Upper lobe of left lung (tissue), 6 donors: ENCODE measurements at regions not wholly inside any gene's neighbourhood (a gene's known extent, or its start where the extent isn't known, plus 50 kb on each side); places are given as distances from the start of the nearest gene placed in this dataset.

Source experiments
- ATAC-seq, 2 donors: fragments of 200-7000 bp; cut with Tn5 transposase; one replicate each; pipeline ENCODE4 v1.9.1; 2022; ENCODE audit warnings: mild to moderate bottlenecking in 2 of 2, moderate library complexity in 2 of 2; ENCODE audit not compliant: low FRiP score in 2 of 2
- DNase-seq, 2 donors: peaks; one replicate each; pipeline ENCODE4 v3.0.0-alpha.2; 2019 to 2020
- H3K27ac ChIP-seq, 4 donors: fragments of 200-600 bp; sonication (generic); one replicate each; pipeline ENCODE4 v1.5.1; 2016 to 2019
- H3K27me3 ChIP-seq, 4 donors: fragments of 200-600 bp; sonication (generic); one replicate each; pipeline ENCODE4 v1.5.1; 2017 to 2019
- H3K36me3 ChIP-seq, 4 donors: fragments of 200-600 bp; sonication (generic); one replicate each; pipeline ENCODE4 v1.5.1; 2016 to 2019
- H3K4me1 ChIP-seq, 4 donors: fragments of 200-600 bp; sonication (generic); one replicate each; pipeline ENCODE4 v1.5.1; 2018 to 2019
- H3K4me3 ChIP-seq, 4 donors: fragments of 200-600 bp; sonication (generic); one replicate each; pipeline ENCODE4 v1.5.1; 2017 to 2019; ENCODE audit warnings: mild to moderate bottlenecking in 2 of 4, moderate library complexity in 1 of 4
- H3K9me3 ChIP-seq, 4 donors: fragments of 200-600 bp; sonication (generic); one replicate each; pipeline ENCODE4 v1.5.1; 2018 to 2019
- EP300 ChIP-seq, 4 donors: sonication (generic); formaldehyde crosslinking; IDR thresholded peaks; one replicate each; pipeline ENCODE4 v1.5.1; 2017; ENCODE audit warnings: antibody characterized with exemption in 4 of 4, control low read depth in 2 of 4
- POLR2A ChIP-seq, 4 donors: fragments of 450-650 bp; IDR thresholded peaks; one replicate each; pipeline ENCODE4 v1.5.1; 2016 to 2017; ENCODE audit warnings: antibody characterized with exemption in 4 of 4, mild to moderate bottlenecking in 2 of 4
- POLR2AphosphoS5 ChIP-seq, 2 donors: sonication (generic); formaldehyde crosslinking; IDR thresholded peaks; one replicate each; pipeline ENCODE4 v1.5.1; 2017; ENCODE audit warnings: antibody characterized with exemption in 2 of 2
- WGBS, 2 donors: methylation state at CpG; one replicate each; pipeline ENCODE4 v1.1.5; 2017 to 2018; 5-methylcytosine and 5-hydroxymethylcytosine counted together
- TF ChIP-seq, protein P1 (sequence below), 6 experiments: fragments of 450-650 bp in 4 of 6; fragments of 200-600 bp in 2 of 6; sonication (generic) in 2 of 6; IDR thresholded peaks; one replicate each; pipeline ENCODE4 v1.5.1; 2016 to 2019; ENCODE audit warnings: antibody characterized with exemption in 6 of 6
- donor health status: DM: no; HTN: no; CAD: no; lungs with moderate emphysema.
- donor health status: DM: no; HTN: yes; CAD: no; lungs with severe emphysema.

DNA sequence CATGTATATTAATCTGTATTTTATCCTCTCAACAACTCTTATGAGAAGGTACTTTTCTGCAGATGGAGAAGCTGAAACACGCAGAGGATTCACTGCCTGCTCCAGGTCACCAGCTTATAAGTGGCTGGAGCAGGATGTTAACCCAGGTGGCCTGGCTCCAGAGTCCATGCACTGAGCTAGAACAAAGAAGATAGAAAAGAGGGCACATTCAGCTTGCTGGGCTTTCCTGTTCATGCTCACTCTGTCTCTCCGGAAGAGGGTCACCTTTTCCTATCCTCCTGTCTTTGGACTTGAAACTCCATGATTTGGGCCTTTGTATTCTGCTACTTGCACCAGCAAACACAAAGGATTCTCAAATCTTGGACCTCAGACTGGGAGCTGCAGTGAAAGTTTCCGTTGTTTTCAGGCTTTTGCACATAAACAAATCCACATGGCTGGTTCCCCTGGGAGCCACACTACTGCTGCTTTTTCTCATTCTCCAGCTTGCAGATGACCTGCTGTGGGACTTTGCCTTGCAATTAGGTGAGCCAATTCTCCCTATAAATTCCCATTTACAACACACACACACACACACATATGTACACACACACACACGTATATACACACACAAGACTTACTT lies 117.3 kb upstream of the GRK3 start:
- H3K27ac ChIP-seq, result no peak overlapping the region
- ATAC-seq (no peak), DNase-seq (no peak)
- H3K4me1 ChIP-seq, result peaks cover 13 to 29% (median 19%) of the 10 kb centered on the region in 4 donors
- no peaks in the 10 kb centered on the region for H3K27me3 ChIP-seq
- no peaks in the 10 kb centered on the region for H3K9me3 ChIP-seq
- H3K36me3 ChIP-seq, result no peaks in the 10 kb centered on the region
- 36 to 53% methylated on average over 4 of the region's 4 CpGs for WGBS, 2 donors
- no peak overlapping the region for H3K4me3 ChIP-seq
- TF ChIP-seq POLR2A (IDR thresholded peaks at IDR 0.05) (no peak), EP300 (IDR thresholded peaks at IDR 0.05) (no peak), POLR2AphosphoS5 (IDR thresholded peaks at IDR 0.05) (no peak)
- TF ChIP-seq, protein P1, sequence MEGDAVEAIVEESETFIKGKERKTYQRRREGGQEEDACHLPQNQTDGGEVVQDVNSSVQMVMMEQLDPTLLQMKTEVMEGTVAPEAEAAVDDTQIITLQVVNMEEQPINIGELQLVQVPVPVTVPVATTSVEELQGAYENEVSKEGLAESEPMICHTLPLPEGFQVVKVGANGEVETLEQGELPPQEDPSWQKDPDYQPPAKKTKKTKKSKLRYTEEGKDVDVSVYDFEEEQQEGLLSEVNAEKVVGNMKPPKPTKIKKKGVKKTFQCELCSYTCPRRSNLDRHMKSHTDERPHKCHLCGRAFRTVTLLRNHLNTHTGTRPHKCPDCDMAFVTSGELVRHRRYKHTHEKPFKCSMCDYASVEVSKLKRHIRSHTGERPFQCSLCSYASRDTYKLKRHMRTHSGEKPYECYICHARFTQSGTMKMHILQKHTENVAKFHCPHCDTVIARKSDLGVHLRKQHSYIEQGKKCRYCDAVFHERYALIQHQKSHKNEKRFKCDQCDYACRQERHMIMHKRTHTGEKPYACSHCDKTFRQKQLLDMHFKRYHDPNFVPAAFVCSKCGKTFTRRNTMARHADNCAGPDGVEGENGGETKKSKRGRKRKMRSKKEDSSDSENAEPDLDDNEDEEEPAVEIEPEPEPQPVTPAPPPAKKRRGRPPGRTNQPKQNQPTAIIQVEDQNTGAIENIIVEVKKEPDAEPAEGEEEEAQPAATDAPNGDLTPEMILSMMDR (IDR thresholded peaks at IDR 0.05), result no peak

DNA sequence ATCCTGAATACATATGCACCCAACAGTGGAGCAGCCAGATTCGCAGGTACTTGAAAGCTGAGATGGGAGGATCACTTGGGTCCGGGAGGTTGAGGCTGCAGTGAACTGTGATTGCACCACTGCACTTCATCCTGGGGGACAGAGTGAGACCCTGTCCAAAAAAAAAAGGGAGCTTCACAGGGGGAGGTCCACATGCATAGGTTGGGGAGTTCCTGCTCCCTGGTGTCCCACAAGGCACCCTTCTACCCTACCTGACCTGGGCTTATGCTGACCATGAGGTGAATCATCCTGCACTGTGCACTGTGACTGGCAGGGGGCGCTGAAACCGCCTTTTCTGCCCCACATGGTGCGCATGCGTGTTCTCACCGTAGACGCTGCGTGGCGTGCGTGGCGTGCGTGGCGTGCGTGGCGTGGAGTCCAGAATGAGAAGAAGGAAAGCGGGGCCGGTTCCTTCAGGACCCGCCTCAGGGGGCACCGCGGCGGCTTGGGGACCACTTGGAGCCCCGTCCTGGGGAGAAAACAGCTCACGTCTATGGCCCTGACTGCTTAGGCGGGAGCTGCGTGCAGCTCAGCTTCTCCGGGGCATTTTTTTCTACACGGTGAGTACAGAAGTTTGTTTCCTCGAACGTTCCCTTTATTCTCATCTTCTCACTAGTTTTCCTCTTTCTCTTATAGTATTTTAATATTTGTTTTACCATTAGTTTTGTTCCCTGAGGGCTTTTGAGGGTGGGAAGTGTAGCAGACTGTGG lies 116.6 kb upstream of the GRK3 start:
- peak; percentile 98 to 99 for ATAC-seq
- peak overlapping the region; percentile 63 to 75 (median 66) for H3K4me3 ChIP-seq
- no peaks in the 10 kb centered on the region for H3K9me3 ChIP-seq
- peak; percentile 87 to 96 for DNase-seq
- 6 to 11% methylated on average over 17 to 30 of the region's 30 CpGs for WGBS, 2 donors
- H3K36me3 ChIP-seq, result no peaks in the 10 kb centered on the region
- H3K4me1 ChIP-seq, result peaks cover 13 to 31% (median 19%) of the 10 kb centered on the region in 4 donors
- peak overlapping the region; percentile 58 to 86 (median 80) for H3K27ac ChIP-seq
- no peaks in the 10 kb centered on the region for H3K27me3 ChIP-seq
- TF ChIP-seq, protein P1 (IDR thresholded peaks at IDR 0.05), result peak; percentile 88 to 97 (median 96)
- TF ChIP-seq EP300 (IDR thresholded peaks at IDR 0.05) (no peak), POLR2AphosphoS5 (IDR thresholded peaks at IDR 0.05) (peak; percentile 29 to 62), POLR2A (IDR thresholded peaks at IDR 0.05) (peak in 1 of 4 donors; percentile 46)

DNA sequence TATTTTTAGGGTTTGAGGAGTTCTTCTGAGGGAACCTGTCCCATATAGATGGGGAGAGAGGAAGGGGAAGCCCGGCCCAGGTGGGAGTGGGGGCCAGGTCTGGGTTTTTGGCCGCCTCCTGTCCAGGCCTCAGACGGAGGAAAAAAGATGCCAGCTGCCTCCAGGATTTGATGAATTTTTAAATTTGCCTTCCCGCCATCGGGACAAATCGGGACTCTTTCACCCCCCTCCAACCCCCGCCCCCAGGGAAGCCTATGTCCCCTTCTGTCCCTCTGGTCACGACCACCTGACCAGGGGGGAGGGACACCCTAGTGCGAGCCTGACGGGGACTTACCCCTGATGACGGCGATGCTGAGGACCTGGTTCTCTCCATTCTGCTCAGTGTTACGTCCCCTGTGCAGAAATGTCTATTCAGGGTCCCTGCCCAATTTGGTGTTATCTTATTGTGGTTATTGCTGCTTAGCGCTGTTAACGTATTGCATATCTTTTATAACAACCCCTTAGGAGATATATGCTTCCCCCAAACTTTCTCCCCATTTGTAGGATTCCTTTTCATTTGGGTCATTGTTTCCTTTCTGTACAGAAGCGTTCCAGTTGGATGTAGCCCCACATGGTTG lies 115.9 kb upstream of the GRK3 start:
- WGBS, 2 donors, result 0 to 2% methylated on average over 16 of the region's 16 CpGs
- Histone ChIP-seq H3K27ac (peak overlapping the region; percentile 58 to 86 (median 80)), H3K4me1 (peaks cover 13 to 31% (median 19%) of the 10 kb centered on the region in 4 donors), H3K9me3 (no peaks in the 10 kb centered on the region), H3K36me3 (peaks cover 0 to 3% (median 0%) of the 10 kb centered on the region in 4 donors), H3K4me3 (peak overlapping the region; percentile 63 to 75 (median 66)), H3K27me3 (no peaks in the 10 kb centered on the region)
- ATAC-seq, result peak; percentile 45 to 61
- no peak for DNase-seq
- TF ChIP-seq POLR2A (IDR thresholded peaks at IDR 0.05), result no peak
- TF ChIP-seq, protein P1 (IDR thresholded peaks at IDR 0.05), result no peak
- no peak for TF ChIP-seq EP300 (IDR thresholded peaks at IDR 0.05)
- no peak for TF ChIP-seq POLR2AphosphoS5 (IDR thresholded peaks at IDR 0.05)

DNA sequence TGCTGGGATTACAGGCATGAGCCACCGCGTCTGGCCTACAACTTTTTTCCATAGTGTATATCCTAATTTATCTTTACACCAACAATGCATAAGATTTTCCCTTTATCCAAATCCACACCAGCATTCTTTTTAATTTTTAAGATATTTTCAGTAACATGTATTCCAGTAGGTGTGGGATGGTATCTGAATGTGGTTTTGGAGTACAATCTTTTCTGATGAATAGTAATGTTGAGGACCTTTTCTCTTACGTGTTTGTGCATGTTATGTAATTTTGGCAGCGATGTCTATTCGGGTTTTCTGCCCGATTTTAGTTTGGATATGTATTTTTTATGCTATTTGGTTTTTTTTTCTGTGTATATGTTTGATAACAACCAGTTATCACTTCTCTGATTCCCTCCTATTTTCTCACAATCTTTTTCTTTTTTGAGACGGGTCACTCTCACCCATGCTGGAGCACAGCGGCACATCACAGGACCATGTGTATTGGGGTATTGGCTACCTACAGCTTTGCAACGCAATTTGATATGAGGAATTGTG lies 114.6 kb upstream of the GRK3 start:
- ATAC-seq (no peak), DNase-seq (no peak)
- Histone ChIP-seq H3K27me3 (no peaks in the 10 kb centered on the region), H3K4me1 (peaks cover 13 to 31% (median 19%) of the 10 kb centered on the region in 4 donors), H3K9me3 (no peaks in the 10 kb centered on the region), H3K4me3 (no peak overlapping the region), H3K27ac (no peak overlapping the region), H3K36me3 (peaks cover 0 to 16% (median 4%) of the 10 kb centered on the region in 4 donors)
- TF ChIP-seq, protein P1 (IDR thresholded peaks at IDR 0.05), result no peak
- TF ChIP-seq EP300 (IDR thresholded peaks at IDR 0.05), result no peak
- TF ChIP-seq POLR2A (IDR thresholded peaks at IDR 0.05), result no peak
- no peak for TF ChIP-seq POLR2AphosphoS5 (IDR thresholded peaks at IDR 0.05)
- 86 to 88% methylated on average over 9 of the region's 9 CpGs for WGBS, 2 donors
